CD1c-positive myeloid dendritic cell (primary cell): ENCODE measurements at regions not wholly inside any gene's neighbourhood (a gene's known extent, or its start where the extent isn't known, plus 50 kb on each side); places are given as distances from the start of the nearest gene placed in this dataset.
"Not testable (repeated sequence)": the region's sequence is repeated elsewhere in the genome, so short reads cannot be mapped to it uniquely, and the experiment has no call there.

ENCODE experiments used
- DNase-seq: peaks from one replicate; pipeline ENCODE4 v3.0.0-alpha.2; 2016; ENCODE audit errors: extremely low spot score

- no peak for DNase-seq
These were observed 138.6 kb upstream of the FAM78B start for GRCh38 chr1:166305371-166305770.

GRCh38 chr1:166307261-166308188, 140.7 kb upstream of the FAM78B start:
- DNase-seq, result no peak

GRCh38 chr1:166316306-166316705, 149.5 kb upstream of the FAM78B start:
- not testable (repeated sequence) for DNase-seq

GRCh38 chr1:166322470-166322869, 155.7 kb upstream of the FAM78B start:
- DNase-seq, result no peak

GRCh38 chr1:166327886-166328285, 161.1 kb upstream of the FAM78B start:
- no peak for DNase-seq

GRCh38 chr1:166328956-166329355, 162.2 kb upstream of the FAM78B start:
- no peak for DNase-seq

GRCh38 chr1:166330096-166330495, 163.3 kb upstream of the FAM78B start:
- DNase-seq, result no peak

- no peak for DNase-seq
These were observed 171.3 kb upstream of the FAM78B start for GRCh38 chr1:166338105-166338504.

GRCh38 chr1:166340709-166341108, 173.9 kb upstream of the FAM78B start:
- DNase-seq, result no peak

GRCh38 chr1:166343276-166343675, 176.5 kb upstream of the FAM78B start:
- DNase-seq, result no peak

- DNase-seq, result no peak
These were observed 183.7 kb upstream of the FAM78B start for GRCh38 chr1:166350490-166350889.

GRCh38 chr1:166351676-166352075, 184.9 kb upstream of the FAM78B start:
- DNase-seq, result no peak

GRCh38 chr1:166353213-166353612, 186.4 kb upstream of the FAM78B start:
- no peak for DNase-seq

GRCh38 chr1:166354406-166354805, 187.6 kb upstream of the FAM78B start:
- no peak for DNase-seq

- DNase-seq, result no peak
These were observed 198.3 kb upstream of the FAM78B start for GRCh38 chr1:166365081-166365480.

GRCh38 chr1:166368030-166368429, 201.2 kb upstream of the FAM78B start:
- DNase-seq, result no peak

GRCh38 chr1:166377896-166378295, 211.1 kb upstream of the FAM78B start:
- no peak for DNase-seq

GRCh38 chr1:166378805-166379204, 212.0 kb upstream of the FAM78B start:
- no peak for DNase-seq

GRCh38 chr1:166379447-166379846, 212.6 kb upstream of the FAM78B start:
- no peak for DNase-seq

- no peak for DNase-seq
These were observed 216.3 kb upstream of the FAM78B start for GRCh38 chr1:166383137-166383536.

- no peak for DNase-seq
These were observed 217.0 kb upstream of the FAM78B start for GRCh38 chr1:166383635-166384346.

GRCh38 chr1:166384948-166385347, 218.1 kb upstream of the FAM78B start:
- DNase-seq, result no peak
